ENCODE measurements at regions not wholly inside any gene's neighbourhood (a gene's known extent, or its start where the extent isn't known, plus 50 kb on each side); places are given as distances from the start of the nearest gene placed in this dataset.

- TF ChIP-seq CTCF (IDR thresholded peaks at IDR 0.05) (no peak), POLR2AphosphoS5 (IDR thresholded peaks at IDR 0.05) (no peak), POLR2A (IDR thresholded peaks at IDR 0.05) (no peak)
These were observed 460.2 kb upstream of the UBE2E3 start for GRCh38 chr2:180520206-180520605.

All from sigmoid colon (tissue), 4 donors.